ENCODE measurements at regions not wholly inside any gene's neighbourhood (a gene's known extent, or its start where the extent isn't known, plus 50 kb on each side); places are given as distances from the start of the nearest gene placed in this dataset.
"Not testable (repeated sequence)": the region's sequence is repeated elsewhere in the genome, so short reads cannot be mapped to it uniquely, and the experiment has no call there.

GRCh38 chr6:76275746-76276145 lies 203.3 kb upstream of the IMPG1 start:
- DNase-seq (ENCODE audit: low read depth), result peak; percentile 5

GRCh38 chr6:76264468-76264867 lies 192.0 kb upstream of the IMPG1 start:
- DNase-seq (ENCODE audit: low read depth), result peak; percentile 23

- no peak for DNase-seq (ENCODE audit: low read depth)
These were observed 189.8 kb upstream of the IMPG1 start for GRCh38 chr6:76262240-76262639.

- no peak for DNase-seq (ENCODE audit: low read depth)
These were observed 178.2 kb upstream of the IMPG1 start for GRCh38 chr6:76250666-76251065.

- no peak for DNase-seq (ENCODE audit: low read depth)
These were observed 175.1 kb upstream of the IMPG1 start for GRCh38 chr6:76247527-76247926.

- no peak for DNase-seq (ENCODE audit: low read depth)
These were observed 167.6 kb upstream of the IMPG1 start for GRCh38 chr6:76240092-76240491.

GRCh38 chr6:76230711-76231110 lies 158.2 kb upstream of the IMPG1 start:
- DNase-seq (ENCODE audit: low read depth), result peak; percentile 1

- DNase-seq (ENCODE audit: low read depth), result no peak
These were observed 149.7 kb upstream of the IMPG1 start for GRCh38 chr6:76222189-76222588.

- DNase-seq (ENCODE audit: low read depth), result no peak
These were observed 149.1 kb upstream of the IMPG1 start for GRCh38 chr6:76221525-76221924.

- DNase-seq (ENCODE audit: low read depth), result no peak
These were observed 148.3 kb upstream of the IMPG1 start for GRCh38 chr6:76220805-76221204.

- no peak for DNase-seq (ENCODE audit: low read depth)
These were observed 145.1 kb upstream of the IMPG1 start for GRCh38 chr6:76217606-76218005.

- no peak for DNase-seq (ENCODE audit: low read depth)
These were observed 142.1 kb upstream of the IMPG1 start for GRCh38 chr6:76214546-76214945.

GRCh38 chr6:76174722-76175121 lies 102.3 kb upstream of the IMPG1 start:
- no peak for DNase-seq (ENCODE audit: low read depth)

- DNase-seq (ENCODE audit: low read depth), result no peak
These were observed 94.4 kb upstream of the IMPG1 start for GRCh38 chr6:76166874-76167273.

- DNase-seq (ENCODE audit: low read depth), result no peak
These were observed 93.8 kb upstream of the IMPG1 start for GRCh38 chr6:76166297-76166696.

GRCh38 chr6:76165471-76166221 lies 93.2 kb upstream of the IMPG1 start:
- DNase-seq (ENCODE audit: low read depth), result no peak

- DNase-seq (ENCODE audit: low read depth), result no peak
These were observed 90.3 kb upstream of the IMPG1 start for GRCh38 chr6:76162811-76163210.

GRCh38 chr6:76157800-76158199 lies 85.3 kb upstream of the IMPG1 start:
- not testable (repeated sequence) for DNase-seq (ENCODE audit: low read depth)

- no peak for DNase-seq (ENCODE audit: low read depth)
These were observed 63.0 kb upstream of the IMPG1 start for GRCh38 chr6:76135481-76135880.

GRCh38 chr6:76134651-76135050 lies 62.2 kb upstream of the IMPG1 start:
- no peak for DNase-seq (ENCODE audit: low read depth)

GRCh38 chr6:76124018-76124417 lies 51.6 kb upstream of the IMPG1 start:
- DNase-seq (ENCODE audit: low read depth), result no peak

Measured in ELR (cell line).